Transverse colon (tissue), 4 donors: ENCODE measurements at regions not wholly inside any gene's neighbourhood (a gene's known extent, or its start where the extent isn't known, plus 50 kb on each side); places are given as distances from the start of the nearest gene placed in this dataset.

Source experiments
- DNase-seq: peaks from one replicate; pipeline ENCODE4 v3.0.0-alpha.2; 2019
- H3K27ac ChIP-seq, 4 donors: fragments of 200-600 bp; sonication (generic); 2 replicates each; pipeline ENCODE4 v1.5.1; 2016 to 2018; ENCODE audit warnings: inconsistent platforms in 4 of 4
- H3K27me3 ChIP-seq: fragments of 200-600 bp; sonication (generic); 2 replicates; pipeline ENCODE4 v1.5.1; 2017; ENCODE audit warnings: inconsistent platforms
- H3K36me3 ChIP-seq, 4 donors: fragments of 200-600 bp; sonication (generic); 2 replicates each; pipeline ENCODE4 v1.5.1; 2017 to 2019; ENCODE audit warnings: inconsistent platforms in 4 of 4
- H3K4me1 ChIP-seq, 4 donors: fragments of 200-600 bp; sonication (generic); 2 replicates each; pipeline ENCODE4 v1.5.1; 2017 to 2020; ENCODE audit warnings: inconsistent platforms in 4 of 4
- H3K4me3 ChIP-seq, 4 donors: fragments of 200-600 bp; sonication (generic); 1 replicate in 1 of 4; 2 replicates in 3 of 4; pipeline versions ENCODE4 v1.5.1 to v1.6.1; 2017 to 2019; ENCODE audit warnings: inconsistent platforms in 4 of 4
- H3K9me3 ChIP-seq, 2 donors: fragments of 200-600 bp; sonication (generic); 2 replicates each; pipeline ENCODE4 v1.5.1; 2017 to 2019; ENCODE audit warnings: inconsistent platforms in 2 of 2
- CTCF ChIP-seq, 5 experiments: fragments of 200-600 bp in 3 of 5; fragments of 450-650 bp in 2 of 5; sonication (generic) in 3 of 5; IDR thresholded peaks; 1 replicate in 2 of 5; 2 replicates in 3 of 5; pipeline ENCODE4 v1.5.1; 2016 to 2017; ENCODE audit warnings: antibody characterized with exemption in 5 of 5, inconsistent platforms in 3 of 5, mild to moderate bottlenecking in 2 of 5, moderate library complexity in 1 of 5
- EP300 ChIP-seq: sonication (generic); formaldehyde crosslinking; IDR thresholded peaks from one replicate; pipeline ENCODE4 v1.6.1; 2017; ENCODE audit warnings: antibody characterized with exemption, low read depth
- POLR2A ChIP-seq: fragments of 450-650 bp; IDR thresholded peaks from one replicate; pipeline ENCODE4 v1.6.1; 2016; ENCODE audit warnings: antibody characterized with exemption, mild to moderate bottlenecking, moderate library complexity
- POLR2AphosphoS5 ChIP-seq, 3 donors: sonication (generic); formaldehyde crosslinking; IDR thresholded peaks; one replicate each; pipeline ENCODE4 v1.6.1; 2016; ENCODE audit warnings: antibody characterized with exemption in 3 of 3
- WGBS, 2 donors: methylation state at CpG; one replicate each; pipeline ENCODE4 v1.1.5; 2018; ENCODE audit warnings: low coverage in 1 of 2; 5-methylcytosine and 5-hydroxymethylcytosine counted together
- in situ Hi-C, 4 donors: fragments of 200-750 bp; cut with MboI; loops; one replicate each; pipeline versions ENCODE4 v1.15.0 to v1.15.1; 2017; ENCODE audit warnings: low sequenced_read_pairs in 3 of 4, low pct_ligation_motif_present in 1 of 4, low pct_unique_long_range_greater_than_20kb in 1 of 4
- intact Hi-C: fragments of 100-400 bp; cut with DNase I; formaldehyde crosslinking; loops from one replicate; pipeline ENCODE4 v1.15.1; 2023; ENCODE audit warnings: low total_unique reads
- small RNA-seq, 4 donors: library from RNA; depleted of rRNA; stranded (forward); fragments of <200 nt; gene quantifications; one replicate each; pipeline ENCODE3, GENCODE V24; 2016

DNA sequence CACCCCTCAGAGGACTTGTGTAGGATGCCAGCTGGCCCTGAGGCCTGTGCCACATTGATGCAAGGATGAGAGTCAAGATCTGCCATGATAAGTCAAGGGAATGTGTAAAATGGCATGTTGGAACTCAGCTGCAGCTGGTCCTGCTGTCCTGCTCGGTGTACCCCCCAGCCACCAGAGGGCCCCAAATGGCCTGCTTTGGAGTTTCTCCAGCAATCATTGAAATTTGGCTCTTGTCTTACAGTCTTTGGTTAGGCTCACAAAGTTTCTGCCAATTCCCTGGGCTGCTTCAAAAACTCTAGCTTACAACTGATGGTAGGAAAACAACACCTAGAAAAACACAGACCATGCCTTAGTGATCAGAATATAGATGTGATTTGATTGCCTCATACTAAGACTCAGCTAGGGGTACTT lies 76.8 kb downstream of the HSD17B6 start:
- intact Hi-C loops, result no loop called here
- Histone ChIP-seq H3K9me3 (no peaks in the 10 kb centered on the region), H3K36me3 (no peaks in the 10 kb centered on the region), H3K4me1 (no peaks in the 10 kb centered on the region), H3K4me3 (no peak overlapping the region), H3K27ac (no peak overlapping the region), H3K27me3 (no peaks in the 10 kb centered on the region)
- WGBS, 2 donors, result 0% methylated on average over 1 of the region's 1 CpG; no CpG with 5 or more reads in 1 of the 2 donors
- peak; percentile 47 for DNase-seq
- in situ Hi-C loops, result loop anchor here in 1 of 4 donors (10.0 kb wide), 1 partner anchor 145 kb away; no protein-coding TSS in a partner anchor
- TF ChIP-seq CTCF (IDR thresholded peaks at IDR 0.05) (peak in 3 of 5 experiments; percentile 37 to 53 (median 46)), EP300 (no peak)

DNA sequence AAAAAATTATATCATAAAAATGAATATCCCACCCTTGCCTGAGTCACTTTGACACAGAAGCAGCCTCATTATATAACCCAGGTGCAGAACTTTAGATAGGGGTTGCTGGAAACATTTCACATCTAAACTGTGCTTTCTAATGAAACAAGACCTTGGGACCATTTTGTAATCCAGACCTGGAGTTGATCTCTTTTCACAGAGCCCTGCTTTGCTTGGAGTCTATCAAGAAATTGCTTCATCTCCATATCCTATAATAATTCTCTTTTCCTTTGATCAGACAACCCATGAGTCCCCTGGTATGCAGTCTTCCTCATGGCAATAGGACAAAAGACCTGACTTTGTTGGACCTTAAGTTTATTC lies 76.3 kb downstream of the HSD17B6 start:
- intact Hi-C loops (no loop called here), in situ Hi-C loops (no loop called here)
- Histone ChIP-seq H3K36me3 (no peaks in the 10 kb centered on the region), H3K4me1 (no peaks in the 10 kb centered on the region), H3K9me3 (no peaks in the 10 kb centered on the region), H3K27ac (no peak overlapping the region), H3K27me3 (no peaks in the 10 kb centered on the region), H3K4me3 (no peak overlapping the region)
- no peak for DNase-seq
- TF ChIP-seq CTCF (IDR thresholded peaks at IDR 0.05), result no peak
- TF ChIP-seq EP300, result no peak
- TF ChIP-seq POLR2A, result no peak
- no peak for TF ChIP-seq POLR2AphosphoS5 (IDR thresholded peaks at IDR 0.05)

DNA sequence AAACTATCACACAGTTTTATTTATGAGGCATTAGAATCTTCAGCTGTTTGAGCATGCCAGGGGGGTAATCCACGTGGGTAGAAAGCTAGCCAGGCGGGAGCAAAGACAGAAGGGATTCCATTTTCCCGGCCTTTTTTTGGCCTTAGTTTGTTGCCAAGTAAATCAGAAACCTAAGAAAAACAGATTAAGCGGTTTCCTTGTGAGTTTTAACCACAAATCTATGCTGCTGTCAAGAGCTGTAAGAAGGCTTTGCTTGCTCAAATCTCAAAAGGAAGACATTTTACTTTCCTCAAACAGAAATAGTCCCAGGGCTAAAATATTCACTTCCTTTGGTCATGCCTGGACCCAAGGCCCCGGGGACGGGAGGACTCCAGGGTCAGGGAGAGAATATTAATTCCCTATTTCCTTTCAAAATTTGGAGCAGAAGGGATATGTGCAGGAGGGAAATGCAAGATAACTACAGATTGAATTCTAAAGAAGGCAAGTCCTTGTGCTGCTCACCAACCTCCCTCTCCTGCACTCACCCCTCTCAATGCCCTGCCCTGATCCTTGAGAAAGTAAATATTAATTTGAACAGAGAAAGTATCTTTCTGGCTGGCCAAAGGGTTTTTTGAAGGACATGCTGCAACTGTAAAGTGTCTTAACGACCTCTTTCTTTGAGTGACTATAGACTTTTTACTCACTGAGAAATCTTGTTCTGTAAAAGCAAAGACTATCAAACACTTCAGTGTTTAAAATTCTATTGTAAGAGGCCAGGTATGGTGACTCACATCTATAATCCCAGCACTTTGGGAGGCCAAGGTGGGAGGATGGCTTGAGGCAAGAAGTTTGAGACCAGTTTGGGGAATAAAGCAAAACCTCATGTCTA lies 75.7 kb downstream of the HSD17B6 start:
- intact Hi-C loops, result no loop called here
- H3K27me3 ChIP-seq, result no peaks in the 10 kb centered on the region
- no peak overlapping the region for H3K27ac ChIP-seq
- H3K36me3 ChIP-seq, result no peaks in the 10 kb centered on the region
- in situ Hi-C loops, result no loop called here
- H3K4me3 ChIP-seq, result no peak overlapping the region
- no peaks in the 10 kb centered on the region for H3K9me3 ChIP-seq
- H3K4me1 ChIP-seq, result no peaks in the 10 kb centered on the region
- no peak for TF ChIP-seq CTCF (IDR thresholded peaks at IDR 0.05)
- TF ChIP-seq EP300, result no peak
- no peak for TF ChIP-seq POLR2AphosphoS5 (IDR thresholded peaks at IDR 0.05)
- TF ChIP-seq POLR2A, result no peak
- WGBS, 2 donors, result 43 to 53% methylated on average over 7 of the region's 7 CpGs
- no peak for DNase-seq

Small RNA genes lying in the stretch of these regions (small RNA-seq; reads per million reads assigned to genes)
- 0 reads per million in 4 donors for gene AC121758.2
- gene RF00554, result 0 reads per million in 4 donors
